Fibroblast of villous mesenchyme (primary cell): ENCODE measurements at regions not wholly inside any gene's neighbourhood (a gene's known extent, or its start where the extent isn't known, plus 50 kb on each side); places are given as distances from the start of the nearest gene placed in this dataset.

Experiments
- DNase-seq: peaks from one replicate; pipeline ENCODE4 v3.0.0-alpha.2; 2010; ENCODE audit warnings: low read depth
- H3K4me3 ChIP-seq: 2 replicates; pipeline ENCODE4 v1.5.1; 2011; ENCODE audit warnings: low read depth, mild to moderate bottlenecking, low read length
- TF ChIP-seq, protein P1 (sequence below): IDR thresholded peaks from 2 replicates; pipeline ENCODE4 v1.5.1; 2012; ENCODE audit warnings: low read depth, mild to moderate bottlenecking, low read length; ENCODE audit not compliant: insufficient read depth

DNA sequence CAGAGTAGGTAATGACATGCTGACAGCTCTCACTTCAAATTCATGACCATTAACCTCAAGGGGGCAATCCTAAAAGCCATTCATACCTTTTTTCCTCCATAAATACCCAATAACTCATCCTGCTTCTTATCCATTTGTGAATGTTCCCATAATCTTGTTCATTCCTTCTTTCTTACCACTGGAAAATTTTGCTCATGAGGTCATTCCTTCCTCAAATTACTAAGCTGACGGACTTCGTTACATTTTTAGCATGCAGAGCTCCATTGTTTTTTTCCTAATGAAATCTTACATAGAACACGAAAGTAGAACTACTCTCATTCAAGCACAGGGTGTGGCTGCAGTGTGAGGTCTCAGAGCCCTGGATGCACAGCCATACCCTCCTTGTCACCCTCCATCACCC, 276.5 kb upstream of the DPYD start:
- no peak overlapping the region for H3K4me3 ChIP-seq
- TF ChIP-seq, protein P1, sequence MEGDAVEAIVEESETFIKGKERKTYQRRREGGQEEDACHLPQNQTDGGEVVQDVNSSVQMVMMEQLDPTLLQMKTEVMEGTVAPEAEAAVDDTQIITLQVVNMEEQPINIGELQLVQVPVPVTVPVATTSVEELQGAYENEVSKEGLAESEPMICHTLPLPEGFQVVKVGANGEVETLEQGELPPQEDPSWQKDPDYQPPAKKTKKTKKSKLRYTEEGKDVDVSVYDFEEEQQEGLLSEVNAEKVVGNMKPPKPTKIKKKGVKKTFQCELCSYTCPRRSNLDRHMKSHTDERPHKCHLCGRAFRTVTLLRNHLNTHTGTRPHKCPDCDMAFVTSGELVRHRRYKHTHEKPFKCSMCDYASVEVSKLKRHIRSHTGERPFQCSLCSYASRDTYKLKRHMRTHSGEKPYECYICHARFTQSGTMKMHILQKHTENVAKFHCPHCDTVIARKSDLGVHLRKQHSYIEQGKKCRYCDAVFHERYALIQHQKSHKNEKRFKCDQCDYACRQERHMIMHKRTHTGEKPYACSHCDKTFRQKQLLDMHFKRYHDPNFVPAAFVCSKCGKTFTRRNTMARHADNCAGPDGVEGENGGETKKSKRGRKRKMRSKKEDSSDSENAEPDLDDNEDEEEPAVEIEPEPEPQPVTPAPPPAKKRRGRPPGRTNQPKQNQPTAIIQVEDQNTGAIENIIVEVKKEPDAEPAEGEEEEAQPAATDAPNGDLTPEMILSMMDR: no peak
- no peak for DNase-seq

DNA sequence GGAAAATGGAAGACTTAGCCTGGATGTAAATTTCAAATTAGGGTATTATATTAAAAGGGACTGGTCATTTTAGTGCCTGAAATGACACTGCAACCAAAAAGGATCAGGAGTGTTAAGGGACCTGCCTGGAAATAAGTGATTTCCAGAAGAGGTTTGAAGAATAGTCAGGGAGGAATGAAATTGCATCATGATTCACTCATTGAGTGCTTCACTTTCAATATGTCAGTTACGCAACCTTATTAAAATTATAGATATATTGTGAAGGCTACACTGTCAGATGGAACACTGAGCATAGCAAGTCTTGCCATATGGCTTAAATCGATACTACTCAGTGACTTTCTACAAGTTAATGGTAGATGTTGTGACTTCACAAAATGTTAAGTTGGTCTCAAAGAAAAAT, 275.2 kb upstream of the DPYD start:
- DNase-seq: no peak
- H3K4me3 ChIP-seq: no peak overlapping the region
- TF ChIP-seq, protein P1: no peak

DNA sequence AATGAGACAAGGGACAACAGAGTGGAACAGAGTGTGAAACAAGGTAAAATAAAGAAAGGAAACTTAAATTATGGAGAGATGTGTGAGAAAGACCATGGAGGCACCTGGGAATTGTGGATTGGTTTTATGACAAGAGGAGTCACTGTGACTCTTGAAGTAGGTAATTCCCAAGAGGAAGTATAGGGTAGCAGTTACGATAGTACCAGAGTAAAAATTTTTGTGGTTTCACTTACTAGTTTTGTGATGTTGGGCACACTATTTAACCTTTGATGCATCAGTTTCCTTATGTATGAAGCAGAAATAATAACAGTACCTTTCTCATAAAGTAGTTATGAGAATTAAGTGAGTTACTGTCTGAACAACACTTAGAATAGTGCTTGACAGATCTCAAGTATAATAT, 267.9 kb upstream of the DPYD start:
- TF ChIP-seq, protein P1: no peak
- no peak overlapping the region for H3K4me3 ChIP-seq
- no peak for DNase-seq

DNA sequence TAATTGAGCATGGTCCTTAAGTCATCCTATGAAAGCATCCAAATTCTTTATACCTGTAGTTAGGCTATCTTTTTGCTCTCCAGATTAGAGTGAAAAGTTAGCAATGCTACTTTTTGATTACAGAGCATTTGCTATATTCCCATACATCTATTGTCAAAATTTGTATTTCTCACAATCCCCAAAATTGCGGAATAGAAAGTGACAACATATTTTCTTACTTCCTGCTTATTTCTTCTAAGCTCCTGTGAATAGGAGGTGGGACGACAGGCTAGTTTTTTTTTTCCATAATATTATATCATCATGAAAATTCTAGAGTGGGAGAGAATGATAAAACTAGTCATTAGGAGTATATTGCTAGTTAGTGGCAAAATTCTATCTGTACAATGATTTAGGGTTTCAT, 264.0 kb upstream of the DPYD start:
- TF ChIP-seq, protein P1: no peak
- no peak for DNase-seq
- no peak overlapping the region for H3K4me3 ChIP-seq

DNA sequence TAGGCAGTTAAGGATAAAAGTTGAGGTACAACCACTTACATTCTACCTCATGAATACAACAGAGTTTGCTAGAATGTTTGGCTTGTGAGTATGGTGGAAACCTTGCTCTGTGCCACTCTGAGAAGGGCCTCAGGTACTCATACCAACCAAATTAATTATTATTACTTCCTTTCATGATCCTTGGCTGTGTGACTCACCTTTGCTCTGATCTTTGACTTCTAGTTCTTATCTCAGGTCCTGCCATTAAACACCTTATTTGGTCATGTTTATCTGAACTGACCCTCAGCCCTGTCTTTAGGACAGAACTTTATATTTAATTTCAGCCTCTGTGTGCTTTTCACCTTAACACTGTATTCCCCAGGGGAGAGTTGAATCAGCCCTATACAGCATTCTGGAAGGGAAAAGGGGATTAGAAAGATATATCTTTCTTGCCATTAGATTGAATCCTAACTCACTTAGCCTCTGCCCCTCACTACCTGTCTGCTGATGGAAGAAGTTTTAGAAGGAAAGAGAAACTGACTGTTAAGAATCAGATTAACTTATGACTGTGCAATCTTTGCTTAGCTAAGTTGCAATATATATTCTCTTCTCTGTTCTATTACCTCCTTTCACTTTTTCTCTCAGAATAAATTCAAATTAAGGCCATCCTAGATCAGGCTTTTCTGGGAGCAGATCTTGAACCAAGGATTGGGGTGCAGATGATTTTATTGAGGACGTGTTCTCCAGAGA, 260.4 kb upstream of the DPYD start:
- DNase-seq: no peak
- no peak overlapping the region for H3K4me3 ChIP-seq
- TF ChIP-seq, protein P1: no peak

DNA sequence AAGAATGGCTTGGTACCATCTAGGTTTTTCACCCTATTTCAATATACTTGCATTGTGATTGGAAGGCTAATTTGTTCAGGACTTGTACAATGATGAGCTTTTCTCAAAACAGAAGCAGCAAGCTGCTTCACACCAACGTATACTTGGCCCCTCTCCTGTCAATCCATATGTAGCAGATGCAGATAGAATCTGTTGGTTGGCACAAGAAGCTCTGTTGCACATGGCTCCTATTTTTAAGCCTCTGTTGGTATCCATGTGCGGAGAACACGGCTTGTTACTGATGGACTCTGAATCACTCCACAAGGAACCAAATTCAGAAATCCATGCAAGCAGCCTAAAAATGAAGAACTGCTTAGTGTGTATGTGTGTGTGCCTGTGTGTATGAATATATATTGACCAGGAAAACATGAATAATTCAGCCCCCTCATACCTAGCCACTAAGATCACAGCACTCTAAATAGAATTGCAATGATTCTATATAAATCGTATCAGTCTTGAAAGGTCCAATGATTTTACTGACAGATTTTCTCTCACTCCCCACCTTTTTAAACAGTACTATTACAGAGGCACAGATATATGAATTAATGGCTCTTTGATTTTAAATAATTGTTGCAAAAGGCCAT, 258.4 kb upstream of the DPYD start:
- no peak overlapping the region for H3K4me3 ChIP-seq
- no peak for DNase-seq
- TF ChIP-seq, protein P1: no peak

DNA sequence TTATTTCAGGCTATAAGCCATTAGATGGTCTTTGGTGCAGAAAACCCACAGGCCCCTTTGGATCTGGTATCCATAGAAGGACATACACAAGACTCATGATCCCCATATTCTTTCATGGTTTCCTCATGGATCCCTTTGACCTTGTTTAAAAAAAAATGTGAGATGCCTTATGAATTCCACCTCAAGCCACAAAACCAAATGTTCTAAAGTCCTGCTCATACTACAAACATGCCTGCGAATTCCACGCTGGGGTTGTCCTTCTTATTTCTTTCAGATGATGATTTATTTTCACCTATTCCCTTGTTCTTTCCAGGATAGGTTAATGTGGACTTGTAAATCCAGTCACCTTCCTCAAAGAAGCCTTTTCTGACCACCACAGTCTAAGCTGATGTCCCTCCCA, 256.9 kb upstream of the DPYD start:
- no peak for DNase-seq
- TF ChIP-seq, protein P1: no peak
- H3K4me3 ChIP-seq: no peak overlapping the region
